ENCODE measurements at regions not wholly inside any gene's neighbourhood (a gene's known extent, or its start where the extent isn't known, plus 50 kb on each side); places are given as distances from the start of the nearest gene placed in this dataset.

GRCh38 chr2:217027414-217027813 is 167.6 kb upstream of the TNP1 start:
- no peak for ATAC-seq (ENCODE audit: insufficient read depth, low read depth)

GRCh38 chr2:217026569-217026968 is 166.7 kb upstream of the TNP1 start:
- no peak overlapping the region for H3K4me2 ChIP-seq (ENCODE audit: insufficient read depth, low read length)
- H3K9ac ChIP-seq (ENCODE audit: low read depth, low read length), result no peak overlapping the region
- H4K20me1 ChIP-seq (ENCODE audit: insufficient read depth, low read length), result no peaks in the 10 kb centered on the region
- peaks cover 3% of the 10 kb centered on the region for H3K27me3 ChIP-seq (ENCODE audit: insufficient read depth, low read length, poor library complexity)
- H3K4me1 ChIP-seq (ENCODE audit: insufficient read depth, low read length), result no peaks in the 10 kb centered on the region
- no peaks in the 10 kb centered on the region for H3K36me3 ChIP-seq (ENCODE audit: insufficient read depth, low read length)
- ATAC-seq (ENCODE audit: insufficient read depth, low read depth), result no peak
- TF ChIP-seq EZH2 (IDR thresholded peaks at IDR 0.05; ENCODE audit: borderline replicate concordance, low read depth, low read length, severe bottlenecking) (no peak), CTCF (IDR thresholded peaks at IDR 0.05; ENCODE audit: borderline replicate concordance, extremely low read depth, low read length, poor library complexity, severe bottlenecking) (no peak)
- no peak overlapping the region for H3K27ac ChIP-seq (ENCODE audit: low read length)
- no peak overlapping the region for H2AFZ ChIP-seq (ENCODE audit: low read depth, low read length)
- no peak for DNase-seq
- H3K79me2 ChIP-seq (ENCODE audit: insufficient read depth, low read length), result no peaks in the 10 kb centered on the region
- H3K4me3 ChIP-seq (ENCODE audit: low read depth in 1 of 2, low read length in 2 of 2), result no peak overlapping the region
- H3K9me3 ChIP-seq (ENCODE audit: insufficient read depth, low read length, severe bottlenecking), result no peaks in the 10 kb centered on the region

More at GRCh38 chr2:217027414-217027813, 167.6 kb upstream of the TNP1 start:
- TF ChIP-seq CTCF (IDR thresholded peaks at IDR 0.05; ENCODE audit: borderline replicate concordance, extremely low read depth, low read length, poor library complexity, severe bottlenecking) (no peak), EZH2 (IDR thresholded peaks at IDR 0.05; ENCODE audit: borderline replicate concordance, low read depth, low read length, severe bottlenecking) (no peak)
- Histone ChIP-seq H3K9ac (ENCODE audit: low read depth, low read length) (no peak overlapping the region), H3K9me3 (ENCODE audit: insufficient read depth, low read length, severe bottlenecking) (no peaks in the 10 kb centered on the region), H3K4me1 (ENCODE audit: insufficient read depth, low read length) (no peaks in the 10 kb centered on the region), H3K27ac (ENCODE audit: low read length) (no peak overlapping the region), H3K79me2 (ENCODE audit: insufficient read depth, low read length) (no peaks in the 10 kb centered on the region), H3K4me3 (ENCODE audit: low read depth in 1 of 2, low read length in 2 of 2) (no peak overlapping the region), H3K36me3 (ENCODE audit: insufficient read depth, low read length) (no peaks in the 10 kb centered on the region), H4K20me1 (ENCODE audit: insufficient read depth, low read length) (no peaks in the 10 kb centered on the region), H3K4me2 (ENCODE audit: insufficient read depth, low read length) (no peak overlapping the region), H2AFZ (ENCODE audit: low read depth, low read length) (no peak overlapping the region), H3K27me3 (ENCODE audit: insufficient read depth, low read length, poor library complexity) (peaks cover 5% of the 10 kb centered on the region)
- DNase-seq, result no peak

DNA sequence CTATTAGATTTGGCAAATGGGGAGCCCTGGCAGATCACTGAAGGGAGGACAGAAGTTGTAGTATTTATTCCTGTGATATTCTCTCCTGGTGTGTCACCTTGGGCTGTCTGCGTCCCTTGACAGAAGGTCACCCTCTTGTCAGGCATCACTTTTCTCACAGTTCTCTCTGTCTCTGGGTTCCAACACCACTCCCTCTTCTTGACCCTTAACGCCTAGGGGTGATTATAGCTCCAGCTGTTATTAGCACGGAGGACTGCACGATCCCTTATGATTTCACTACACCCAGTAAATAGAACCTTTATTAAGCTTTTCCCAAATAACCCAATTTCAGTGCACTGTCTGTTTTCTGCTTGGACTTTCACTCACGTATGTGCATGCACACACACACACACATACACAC is 166.3 kb upstream of the TNP1 start:
- H3K27me3 ChIP-seq (ENCODE audit: insufficient read depth, low read length, poor library complexity), result peaks cover 3% of the 10 kb centered on the region
- no peaks in the 10 kb centered on the region for H3K9me3 ChIP-seq (ENCODE audit: insufficient read depth, low read length, severe bottlenecking)
- no peak overlapping the region for H3K9ac ChIP-seq (ENCODE audit: low read depth, low read length)
- no peaks in the 10 kb centered on the region for H3K4me1 ChIP-seq (ENCODE audit: insufficient read depth, low read length)
- TF ChIP-seq EZH2 (IDR thresholded peaks at IDR 0.05; ENCODE audit: borderline replicate concordance, low read depth, low read length, severe bottlenecking) (no peak), CTCF (IDR thresholded peaks at IDR 0.05; ENCODE audit: borderline replicate concordance, extremely low read depth, low read length, poor library complexity, severe bottlenecking) (no peak)
- no peak overlapping the region for H2AFZ ChIP-seq (ENCODE audit: low read depth, low read length)
- H3K4me3 ChIP-seq (ENCODE audit: low read depth in 1 of 2, low read length in 2 of 2), result no peak overlapping the region
- no peaks in the 10 kb centered on the region for H3K79me2 ChIP-seq (ENCODE audit: insufficient read depth, low read length)
- H3K36me3 ChIP-seq (ENCODE audit: insufficient read depth, low read length), result no peaks in the 10 kb centered on the region
- no peak overlapping the region for H3K4me2 ChIP-seq (ENCODE audit: insufficient read depth, low read length)
- H3K27ac ChIP-seq (ENCODE audit: low read length), result no peak overlapping the region
- ATAC-seq (ENCODE audit: insufficient read depth, low read depth), result no peak
- no peaks in the 10 kb centered on the region for H4K20me1 ChIP-seq (ENCODE audit: insufficient read depth, low read length)
- DNase-seq, result no peak

- H3K4me3 ChIP-seq (ENCODE audit: low read depth in 1 of 2, low read length in 2 of 2), result no peak overlapping the region
- H3K4me2 ChIP-seq (ENCODE audit: insufficient read depth, low read length), result no peak overlapping the region
- TF ChIP-seq EZH2 (IDR thresholded peaks at IDR 0.05; ENCODE audit: borderline replicate concordance, low read depth, low read length, severe bottlenecking), result no peak
- TF ChIP-seq CTCF (IDR thresholded peaks at IDR 0.05; ENCODE audit: borderline replicate concordance, extremely low read depth, low read length, poor library complexity, severe bottlenecking), result no peak
- no peaks in the 10 kb centered on the region for H3K36me3 ChIP-seq (ENCODE audit: insufficient read depth, low read length)
- H3K27me3 ChIP-seq (ENCODE audit: insufficient read depth, low read length, poor library complexity), result peaks cover 7% of the 10 kb centered on the region
- no peaks in the 10 kb centered on the region for H3K9me3 ChIP-seq (ENCODE audit: insufficient read depth, low read length, severe bottlenecking)
- no peak overlapping the region for H3K9ac ChIP-seq (ENCODE audit: low read depth, low read length)
- H4K20me1 ChIP-seq (ENCODE audit: insufficient read depth, low read length), result no peaks in the 10 kb centered on the region
- H3K4me1 ChIP-seq (ENCODE audit: insufficient read depth, low read length), result no peaks in the 10 kb centered on the region
- no peak overlapping the region for H2AFZ ChIP-seq (ENCODE audit: low read depth, low read length)
- no peaks in the 10 kb centered on the region for H3K79me2 ChIP-seq (ENCODE audit: insufficient read depth, low read length)
- ATAC-seq (ENCODE audit: insufficient read depth, low read depth), result no peak
- no peak overlapping the region for H3K27ac ChIP-seq (ENCODE audit: low read length)
- DNase-seq, result no peak
Measured at GRCh38 chr2:217023611-217024010, 163.7 kb upstream of the TNP1 start.
